Osteocyte (in vitro differentiated cells): ENCODE measurements at regions not wholly inside any gene's neighbourhood (a gene's known extent, or its start where the extent isn't known, plus 50 kb on each side); places are given as distances from the start of the nearest gene placed in this dataset.

ENCODE experiments used
- DNase-seq: peaks from one replicate; pipeline ENCODE4 v3.0.0; 2021; ENCODE audit warnings: mixed read lengths; ENCODE audit not compliant: unreplicated experiment; ENCODE audit errors: extremely low spot score
- H3K27ac Mint-ChIP-seq: one replicate; pipeline ENCODE4 v1.8.0; 2021; ENCODE audit warnings: mild to moderate bottlenecking, mixed read lengths; ENCODE audit not compliant: unreplicated experiment
- H3K27me3 Mint-ChIP-seq: one replicate; pipeline ENCODE4 v1.8.0; 2021; ENCODE audit warnings: mixed read lengths; ENCODE audit not compliant: unreplicated experiment
- H3K36me3 Mint-ChIP-seq: one replicate; pipeline ENCODE4 v1.8.0; 2021; ENCODE audit warnings: mixed read lengths; ENCODE audit not compliant: unreplicated experiment
- H3K4me1 Mint-ChIP-seq: one replicate; pipeline ENCODE4 v1.8.0; 2021; ENCODE audit warnings: mixed read lengths; ENCODE audit not compliant: unreplicated experiment
- H3K4me3 Mint-ChIP-seq: one replicate; pipeline ENCODE4 v1.8.0; 2021; ENCODE audit warnings: mild to moderate bottlenecking, moderate library complexity, mixed read lengths; ENCODE audit not compliant: unreplicated experiment
- H3K9me3 Mint-ChIP-seq: one replicate; pipeline ENCODE4 v1.8.0; 2021; ENCODE audit warnings: mixed read lengths; ENCODE audit not compliant: unreplicated experiment
- CTCF ChIP-seq: fragments of 200-600 bp; sonication (generic); IDR thresholded peaks from 2 replicates; pipeline ENCODE4 v1.5.0; 2021; ENCODE audit warnings: antibody characterized with exemption, mild to moderate bottlenecking, moderate library complexity

GRCh38 chr6:104621396-104621795 lies 238.3 kb downstream of the HACE1 start:
- peak overlapping the region; percentile 38 for H3K27ac Mint-ChIP-seq
- no peaks in the 10 kb centered on the region for H3K27me3 Mint-ChIP-seq
- peaks cover 57% of the 10 kb centered on the region for H3K4me1 Mint-ChIP-seq
- DNase-seq: no peak
- no peak overlapping the region for H3K4me3 Mint-ChIP-seq
- no peaks in the 10 kb centered on the region for H3K9me3 Mint-ChIP-seq
- H3K36me3 Mint-ChIP-seq: no peaks in the 10 kb centered on the region
- TF ChIP-seq CTCF: no peak

GRCh38 chr6:104617591-104617990 lies 242.1 kb downstream of the HACE1 start:
- Mint-ChIP-seq H3K9me3 (no peaks in the 10 kb centered on the region), H3K4me3 (no peak overlapping the region), H3K27me3 (no peaks in the 10 kb centered on the region), H3K4me1 (peaks cover 42% of the 10 kb centered on the region), H3K36me3 (no peaks in the 10 kb centered on the region), H3K27ac (no peak overlapping the region)
- TF ChIP-seq CTCF: no peak
- no peak for DNase-seq

GRCh38 chr6:104614394-104614793 lies 245.3 kb downstream of the HACE1 start:
- Mint-ChIP-seq H3K4me1 (peaks cover 43% of the 10 kb centered on the region), H3K9me3 (peaks cover 5% of the 10 kb centered on the region)

GRCh38 chr6:104613416-104614001 lies 246.2 kb downstream of the HACE1 start:
- Mint-ChIP-seq H3K27ac (peak overlapping the region; percentile 90), H3K4me1 (peaks cover 43% of the 10 kb centered on the region), H3K36me3 (no peaks in the 10 kb centered on the region), H3K9me3 (peaks cover 5% of the 10 kb centered on the region), H3K27me3 (no peaks in the 10 kb centered on the region), H3K4me3 (peak overlapping the region; percentile 60)
- no peak for DNase-seq
- no peak for TF ChIP-seq CTCF

More at GRCh38 chr6:104614394-104614793, 245.3 kb downstream of the HACE1 start:
- H3K4me3 Mint-ChIP-seq: no peak overlapping the region
- H3K36me3 Mint-ChIP-seq: no peaks in the 10 kb centered on the region
- no peak for TF ChIP-seq CTCF
- no peak for DNase-seq
- H3K27ac Mint-ChIP-seq: peak overlapping the region; percentile 90
- no peaks in the 10 kb centered on the region for H3K27me3 Mint-ChIP-seq

GRCh38 chr6:104612541-104612940 lies 247.2 kb downstream of the HACE1 start:
- no peak for TF ChIP-seq CTCF
- Mint-ChIP-seq H3K36me3 (no peaks in the 10 kb centered on the region), H3K9me3 (peaks cover 5% of the 10 kb centered on the region), H3K4me1 (peaks cover 40% of the 10 kb centered on the region), H3K27me3 (no peaks in the 10 kb centered on the region), H3K27ac (peak overlapping the region; percentile 90), H3K4me3 (no peak overlapping the region)
- DNase-seq: no peak
